H9 (cell line): ENCODE measurements at regions not wholly inside any gene's neighbourhood (a gene's known extent, or its start where the extent isn't known, plus 50 kb on each side); places are given as distances from the start of the nearest gene placed in this dataset.

ENCODE experiments used
- DNase-seq: peaks from one replicate; pipeline ENCODE4 v3.0.0-alpha.2; 2017
- H2AFZ ChIP-seq: one replicate; pipeline ENCODE4 v1.6.1; 2013; ENCODE audit warnings: mild to moderate bottlenecking, low read length, control low read depth, moderate library complexity
- H2AK5ac ChIP-seq: 2 replicates; pipeline ENCODE4 v1.6.1; 2013; ENCODE audit warnings: low read length, control low read depth, mixed read lengths; ENCODE audit not compliant: insufficient read length
- H2BK120ac ChIP-seq: one replicate; pipeline ENCODE4 v1.6.1; 2013; ENCODE audit warnings: low read depth, mild to moderate bottlenecking, low read length, control low read depth, inconsistent platforms; ENCODE audit not compliant: poor library complexity, severe bottlenecking
- H2BK12ac ChIP-seq: 2 replicates; pipeline ENCODE4 v1.6.1; 2013; ENCODE audit warnings: low read length, control low read depth, mixed read lengths, low read depth; ENCODE audit not compliant: insufficient read length
- H2BK15ac ChIP-seq: 2 replicates; pipeline ENCODE4 v1.6.1; 2013; ENCODE audit warnings: low read depth, low read length, control low read depth
- H2BK20ac ChIP-seq: one replicate; pipeline ENCODE4 v1.6.1; 2013; ENCODE audit warnings: low read depth, mild to moderate bottlenecking, low read length, control low read depth, inconsistent platforms; ENCODE audit not compliant: poor library complexity, severe bottlenecking
- H2BK5ac ChIP-seq: 2 replicates; pipeline ENCODE4 v1.6.1; 2013; ENCODE audit warnings: low read length, control low read depth, mixed read lengths; ENCODE audit not compliant: insufficient read length
- H3K14ac ChIP-seq: 2 replicates; pipeline ENCODE4 v1.6.1; 2013; ENCODE audit warnings: low read length, control low read depth; ENCODE audit not compliant: insufficient read depth
- H3K18ac ChIP-seq: 2 replicates; pipeline ENCODE4 v1.6.1; 2013; ENCODE audit warnings: low read depth, mild to moderate bottlenecking, mixed read lengths, low read length, control low read depth; ENCODE audit not compliant: insufficient read length
- H3K23ac ChIP-seq: 2 replicates; pipeline ENCODE4 v1.6.1; 2013; ENCODE audit warnings: low read length, control low read depth, mixed read lengths, low read depth; ENCODE audit not compliant: insufficient read length
- H3K23me2 ChIP-seq: 2 replicates; pipeline ENCODE4 v1.6.1; 2013; ENCODE audit warnings: low read depth, mild to moderate bottlenecking, mixed read lengths, low read length, control low read depth; ENCODE audit not compliant: insufficient read length, poor library complexity, severe bottlenecking
- H3K27ac ChIP-seq: 2 replicates; pipeline ENCODE4 v1.5.1; 2013; ENCODE audit warnings: low read length, control low read depth, mixed read lengths, low read depth; ENCODE audit not compliant: insufficient read length
- H3K27me3 ChIP-seq: 2 replicates; pipeline ENCODE4 v1.6.1; 2013; ENCODE audit warnings: low read length, control low read depth, inconsistent platforms; ENCODE audit not compliant: insufficient read depth
- H3K4ac ChIP-seq: 2 replicates; pipeline ENCODE4 v1.6.1; 2013; ENCODE audit warnings: low read depth, mild to moderate bottlenecking, control low read depth, inconsistent platforms, low read length, moderate library complexity
- H3K4me1 ChIP-seq: 2 replicates; pipeline ENCODE4 v1.6.1; 2013; ENCODE audit warnings: low read length, control low read depth, inconsistent platforms; ENCODE audit not compliant: insufficient read depth
- H3K4me2 ChIP-seq: 2 replicates; pipeline ENCODE4 v1.6.1; 2013; ENCODE audit warnings: low read length, control low read depth, mixed read lengths; ENCODE audit not compliant: insufficient read length, insufficient read depth
- H3K56ac ChIP-seq: 2 replicates; pipeline ENCODE4 v1.6.1; 2013; ENCODE audit warnings: low read depth, mild to moderate bottlenecking, mixed read lengths, low read length, control low read depth; ENCODE audit not compliant: insufficient read length
- H3K79me1 ChIP-seq: 2 replicates; pipeline ENCODE4 v1.6.1; 2013; ENCODE audit warnings: low read depth, mild to moderate bottlenecking, moderate library complexity, low read length, control low read depth, inconsistent platforms; ENCODE audit not compliant: insufficient read depth, poor library complexity, severe bottlenecking
- H3K79me2 ChIP-seq: 2 replicates; pipeline ENCODE4 v1.6.1; 2013; ENCODE audit warnings: low read length, control low read depth, inconsistent platforms; ENCODE audit not compliant: insufficient read depth
- H3K9ac ChIP-seq: 2 replicates; pipeline ENCODE4 v1.6.1; 2013; ENCODE audit warnings: low read length, control low read depth, mixed read lengths; ENCODE audit not compliant: insufficient read length; ENCODE audit errors: extremely low read depth
- H3K9me3 ChIP-seq: one replicate; pipeline ENCODE4 v1.6.1; 2013; ENCODE audit warnings: low read depth, low read length, inconsistent platforms; ENCODE audit not compliant: control insufficient read depth
- H3T11ph ChIP-seq: one replicate; pipeline ENCODE4 v1.6.1; 2013; ENCODE audit warnings: mild to moderate bottlenecking, low read length, control low read depth, inconsistent platforms
- H4K20me1 ChIP-seq: one replicate; pipeline ENCODE4 v1.6.1; 2013; ENCODE audit not compliant: control insufficient read depth, insufficient read length, insufficient read depth
- H4K5ac ChIP-seq: 2 replicates; pipeline ENCODE4 v1.6.1; 2013; ENCODE audit warnings: low read depth, mild to moderate bottlenecking, mixed read lengths, low read length, control low read depth; ENCODE audit not compliant: insufficient read length
- H4K8ac ChIP-seq: replicated peaks from 2 replicates; pipeline ENCODE4 v1.6.1; 2013; ENCODE audit warnings: low read length, control low read depth, mixed read lengths, low read depth; ENCODE audit not compliant: insufficient read length
- H4K91ac ChIP-seq: 2 replicates; pipeline ENCODE4 v1.6.1; 2013; ENCODE audit warnings: low read depth, mild to moderate bottlenecking, moderate library complexity, mixed read lengths, low read length, control low read depth; ENCODE audit not compliant: insufficient read length
- H3K27ac Mint-ChIP-seq, 3 experiments: 2 replicates in 2 of 3; 3 replicates in 1 of 3; pipeline ENCODE4 v1.8.0; 2020 to 2021; ENCODE audit warnings: mixed read lengths in 3 of 3, mild to moderate bottlenecking in 1 of 3, moderate library complexity in 1 of 3
- H3K27me3 Mint-ChIP-seq: 2 replicates; pipeline ENCODE4 v1.8.0; 2021; ENCODE audit warnings: low read depth, mild to moderate bottlenecking, moderate library complexity, mixed read lengths
- H3K36me3 Mint-ChIP-seq, 3 experiments: 2 replicates in 2 of 3; 3 replicates in 1 of 3; pipeline ENCODE4 v1.8.0; 2020 to 2021; ENCODE audit warnings: low read depth in 3 of 3, mixed read lengths in 3 of 3; ENCODE audit not compliant: insufficient read depth in 1 of 3
- H3K4me1 Mint-ChIP-seq, 2 experiments: 2 replicates each; pipeline ENCODE4 v1.8.0; 2020; ENCODE audit warnings: mixed read lengths in 2 of 2
- H3K4me3 Mint-ChIP-seq, 2 experiments: 2 replicates in 1 of 2; 3 replicates in 1 of 2; pipeline ENCODE4 v1.8.0; 2020 to 2021; ENCODE audit warnings: mild to moderate bottlenecking in 2 of 2, mixed read lengths in 2 of 2, moderate library complexity in 1 of 2
- H3K9me3 Mint-ChIP-seq, 2 experiments: 2 replicates in 1 of 2; 3 replicates in 1 of 2; pipeline ENCODE4 v1.8.0; 2020; ENCODE audit warnings: mild to moderate bottlenecking in 2 of 2, mixed read lengths in 2 of 2, moderate library complexity in 1 of 2
- CTCF ChIP-seq: fragments of 200-600 bp; sonication (generic); conservative IDR thresholded peaks from 3 replicates; pipeline ENCODE4 v1.8.0; 2021; ENCODE audit warnings: antibody characterized with exemption, mild to moderate bottlenecking
- WGBS: extraction: QIAGEN DNeasy Blood & Tissue Kit; methylation state at CpG from one replicate; pipeline ENCODE4 v1.1.7; 2013; ENCODE audit warnings: missing lambda C conversion rate, low lambda C conversion rate, mixed read lengths; ENCODE audit not compliant: insufficient read length; ENCODE audit errors: extremely low coverage; 5-methylcytosine and 5-hydroxymethylcytosine counted together

- Histone ChIP-seq H2BK20ac (no peak overlapping the region), H2BK120ac (no peak overlapping the region), H2BK12ac (no peak overlapping the region), H2AK5ac (no peak overlapping the region), H3K4ac (no peak overlapping the region), H3K9me3 (no peaks in the 10 kb centered on the region), H3K27ac (no peak overlapping the region), H3K9ac (no peak overlapping the region), H2BK15ac (no peak overlapping the region), H4K8ac (no peak overlapping the region), H3K56ac (no peak overlapping the region), H3K4me2 (no peak overlapping the region), H3K14ac (no peak overlapping the region), H2AFZ (no peak overlapping the region), H3K4me1 (no peaks in the 10 kb centered on the region), H3T11ph (no peak overlapping the region), H3K23me2 (no peaks in the 10 kb centered on the region), H3K79me2 (no peaks in the 10 kb centered on the region), H3K23ac (no peak overlapping the region), H2BK5ac (no peak overlapping the region), H3K27me3 (no peaks in the 10 kb centered on the region), H4K91ac (no peak overlapping the region), H3K18ac (no peak overlapping the region), H3K79me1 (no peaks in the 10 kb centered on the region), H4K20me1 (no peaks in the 10 kb centered on the region), H4K5ac (no peak overlapping the region)
- Mint-ChIP-seq H3K27ac (no peak overlapping the region), H3K36me3 (no peaks in the 10 kb centered on the region), H3K4me3 (no peak overlapping the region), H3K9me3 (no peaks in the 10 kb centered on the region), H3K4me1 (no peaks in the 10 kb centered on the region; a peak in 1 of 4 replicates), H3K27me3 (no peaks in the 10 kb centered on the region; the same call in 1 of the 2 replicates)
- WGBS = no CpG with 5 or more reads among the region's 5 CpGs
- DNase-seq = no peak
- no peak for TF ChIP-seq CTCF
These were observed 1094.7 kb upstream of the TENM3 start for GRCh38 chr4:181148470-181148869.
